IMR-90 (cell line): ENCODE measurements at regions not wholly inside any gene's neighbourhood (a gene's known extent, or its start where the extent isn't known, plus 50 kb on each side); places are given as distances from the start of the nearest gene placed in this dataset.

Source experiments
- BHLHE40 ChIP-seq: fragments of 150-350 bp; IDR thresholded peaks from 2 replicates; pipeline ENCODE4 v1.6.1; 2016; ENCODE audit warnings: mild to moderate bottlenecking, low read depth, low read length
- CEBPB ChIP-seq: IDR thresholded peaks from 2 replicates; pipeline ENCODE4 v1.6.1; 2012; ENCODE audit warnings: low read depth, low read length, improper control_type of control experiment
- CHD1 ChIP-seq: IDR thresholded peaks from 2 replicates; pipeline ENCODE4 v1.6.1; 2012; ENCODE audit warnings: low read depth, low read length, improper control_type of control experiment
- CTCF ChIP-seq: conservative IDR thresholded peaks from 2 replicates; pipeline ENCODE4 v1.5.1; 2012; ENCODE audit warnings: mild to moderate bottlenecking, low read depth, low read length, improper control_type of control experiment
- ELK1 ChIP-seq: fragments of 150-350 bp; IDR thresholded peaks from 2 replicates; pipeline ENCODE4 v1.6.1; 2016; ENCODE audit warnings: low read depth, mild to moderate bottlenecking, low read length, moderate library complexity, borderline replicate concordance
- MAFK ChIP-seq: IDR thresholded peaks from 2 replicates; pipeline ENCODE4 v1.6.1; 2012; ENCODE audit warnings: low read depth, low read length, improper control_type of control experiment
- MXI1 ChIP-seq: IDR thresholded peaks from 2 replicates; pipeline ENCODE4 v1.6.1; 2012; ENCODE audit warnings: low read depth, mild to moderate bottlenecking, low read length, moderate library complexity, borderline replicate concordance
- POLR2A ChIP-seq: IDR thresholded peaks from 2 replicates; pipeline ENCODE4 v1.6.1; 2012; ENCODE audit warnings: mild to moderate bottlenecking, low read depth, low read length
- RAD21 ChIP-seq: IDR thresholded peaks from 2 replicates; pipeline ENCODE4 v1.6.1; 2012; ENCODE audit warnings: low read length, improper control_type of control experiment
- RCOR1 ChIP-seq: IDR thresholded peaks from 2 replicates; pipeline ENCODE4 v1.6.1; 2012; ENCODE audit warnings: mild to moderate bottlenecking, low read length, improper control_type of control experiment; ENCODE audit not compliant: insufficient replicate concordance
- SMC3 ChIP-seq: fragments of 150-350 bp; IDR thresholded peaks from 2 replicates; pipeline ENCODE4 v1.6.1; 2016; ENCODE audit warnings: low read depth, mild to moderate bottlenecking, antibody characterized with exemption, low read length, moderate library complexity
- USF2 ChIP-seq: fragments of 150-350 bp; IDR thresholded peaks from 2 replicates; pipeline ENCODE4 v1.6.1; 2017; ENCODE audit warnings: mild to moderate bottlenecking, antibody characterized with exemption, low read length, low read depth

GRCh38 chr17:79524213-79525187, 86.4 kb downstream of the RBFOX3 start:
- TF ChIP-seq RAD21 (no peak), CTCF (no peak), POLR2A (no peak), CEBPB (no peak), USF2 (no peak), MXI1 (no peak), CHD1 (no peak), BHLHE40 (no peak), ELK1 (no peak), RCOR1 (no peak), SMC3 (no peak), MAFK (no peak)
